Choroid plexus epithelial cell (primary cell): ENCODE measurements at regions not wholly inside any gene's neighbourhood (a gene's known extent, or its start where the extent isn't known, plus 50 kb on each side); places are given as distances from the start of the nearest gene placed in this dataset.

Experiments
- DNase-seq: peaks from one replicate; pipeline ENCODE4 v3.0.0-alpha.2; 2010; ENCODE audit warnings: low read depth
- H3K4me3 ChIP-seq: 2 replicates; pipeline ENCODE4 v1.5.1; 2011; ENCODE audit warnings: low read depth, mild to moderate bottlenecking, control low read depth, low read length, moderate library complexity
- TF ChIP-seq, protein P1 (sequence below): conservative IDR thresholded peaks from 2 replicates; pipeline ENCODE4 v1.5.1; 2011; ENCODE audit warnings: low read depth, mild to moderate bottlenecking, control low read depth, inconsistent platforms, low read length, moderate library complexity

DNA sequence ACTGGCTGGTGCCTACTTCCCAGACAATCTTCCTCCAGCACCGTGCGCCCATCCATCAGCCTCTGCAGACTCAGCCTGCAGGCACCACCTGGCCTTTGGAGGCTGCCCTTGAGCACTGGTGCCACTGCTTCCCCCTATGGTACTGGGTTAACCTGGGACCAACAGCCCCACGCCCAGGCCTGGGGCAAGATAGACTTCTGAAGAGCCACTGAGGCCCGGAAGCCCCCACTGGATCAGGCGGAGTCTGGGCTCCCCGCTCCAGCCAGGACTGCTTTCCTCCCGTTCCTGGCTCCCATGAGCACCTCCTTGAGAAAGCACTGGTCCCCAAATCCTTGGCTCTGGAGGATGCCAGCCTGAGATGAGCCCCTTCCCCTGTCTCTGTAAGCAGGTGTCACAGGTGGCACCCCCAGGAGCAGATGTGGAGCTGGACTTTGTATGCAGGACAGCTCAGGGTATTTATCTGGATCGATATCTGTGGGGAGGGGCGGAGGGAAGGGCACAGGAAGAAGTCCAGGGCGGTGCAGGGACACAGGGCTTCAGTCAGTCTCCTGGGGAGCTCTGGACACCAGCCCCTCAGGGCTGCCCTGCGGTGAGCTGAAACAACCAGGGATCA is 206.5 kb upstream of the PPP2R2D start:
- TF ChIP-seq, protein P1, sequence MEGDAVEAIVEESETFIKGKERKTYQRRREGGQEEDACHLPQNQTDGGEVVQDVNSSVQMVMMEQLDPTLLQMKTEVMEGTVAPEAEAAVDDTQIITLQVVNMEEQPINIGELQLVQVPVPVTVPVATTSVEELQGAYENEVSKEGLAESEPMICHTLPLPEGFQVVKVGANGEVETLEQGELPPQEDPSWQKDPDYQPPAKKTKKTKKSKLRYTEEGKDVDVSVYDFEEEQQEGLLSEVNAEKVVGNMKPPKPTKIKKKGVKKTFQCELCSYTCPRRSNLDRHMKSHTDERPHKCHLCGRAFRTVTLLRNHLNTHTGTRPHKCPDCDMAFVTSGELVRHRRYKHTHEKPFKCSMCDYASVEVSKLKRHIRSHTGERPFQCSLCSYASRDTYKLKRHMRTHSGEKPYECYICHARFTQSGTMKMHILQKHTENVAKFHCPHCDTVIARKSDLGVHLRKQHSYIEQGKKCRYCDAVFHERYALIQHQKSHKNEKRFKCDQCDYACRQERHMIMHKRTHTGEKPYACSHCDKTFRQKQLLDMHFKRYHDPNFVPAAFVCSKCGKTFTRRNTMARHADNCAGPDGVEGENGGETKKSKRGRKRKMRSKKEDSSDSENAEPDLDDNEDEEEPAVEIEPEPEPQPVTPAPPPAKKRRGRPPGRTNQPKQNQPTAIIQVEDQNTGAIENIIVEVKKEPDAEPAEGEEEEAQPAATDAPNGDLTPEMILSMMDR: no peak
- no peak overlapping the region for H3K4me3 ChIP-seq
- no peak for DNase-seq

DNA sequence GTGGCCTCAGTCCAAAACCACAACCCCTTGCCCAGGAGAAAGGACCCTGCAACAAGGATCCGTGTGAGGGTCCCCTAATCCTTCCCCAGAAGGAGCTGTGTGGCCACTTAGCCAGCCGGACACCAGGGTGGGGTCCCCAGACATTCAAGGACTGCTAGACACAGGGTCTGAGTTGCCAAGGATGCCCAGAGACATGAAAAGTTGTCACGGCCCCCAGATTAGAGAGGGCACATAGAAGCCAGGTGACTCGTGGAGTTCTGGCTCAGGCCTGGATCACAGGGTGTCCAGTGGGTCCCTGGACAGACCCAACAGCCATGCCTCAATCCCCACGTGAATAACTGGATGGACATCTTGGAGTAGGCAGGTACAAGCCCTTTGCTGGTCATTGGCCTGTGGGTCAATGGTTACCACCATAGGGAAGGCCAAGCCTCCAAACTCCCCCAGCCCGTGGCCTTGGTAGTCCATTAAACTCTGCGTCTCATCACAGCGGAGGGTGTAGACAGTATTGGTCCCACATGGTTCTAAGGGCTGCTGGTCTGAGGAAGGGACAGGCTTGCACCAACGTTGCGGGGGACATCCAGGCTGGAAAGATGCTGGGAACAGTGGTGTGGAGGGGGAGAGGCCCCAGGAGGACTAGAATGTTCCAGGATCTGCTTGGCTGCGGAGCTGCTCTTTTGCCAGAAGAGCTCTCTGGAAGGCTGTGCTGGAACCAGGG is 205.9 kb upstream of the PPP2R2D start:
- DNase-seq: no peak
- no peak overlapping the region for H3K4me3 ChIP-seq
- TF ChIP-seq, protein P1: no peak

DNA sequence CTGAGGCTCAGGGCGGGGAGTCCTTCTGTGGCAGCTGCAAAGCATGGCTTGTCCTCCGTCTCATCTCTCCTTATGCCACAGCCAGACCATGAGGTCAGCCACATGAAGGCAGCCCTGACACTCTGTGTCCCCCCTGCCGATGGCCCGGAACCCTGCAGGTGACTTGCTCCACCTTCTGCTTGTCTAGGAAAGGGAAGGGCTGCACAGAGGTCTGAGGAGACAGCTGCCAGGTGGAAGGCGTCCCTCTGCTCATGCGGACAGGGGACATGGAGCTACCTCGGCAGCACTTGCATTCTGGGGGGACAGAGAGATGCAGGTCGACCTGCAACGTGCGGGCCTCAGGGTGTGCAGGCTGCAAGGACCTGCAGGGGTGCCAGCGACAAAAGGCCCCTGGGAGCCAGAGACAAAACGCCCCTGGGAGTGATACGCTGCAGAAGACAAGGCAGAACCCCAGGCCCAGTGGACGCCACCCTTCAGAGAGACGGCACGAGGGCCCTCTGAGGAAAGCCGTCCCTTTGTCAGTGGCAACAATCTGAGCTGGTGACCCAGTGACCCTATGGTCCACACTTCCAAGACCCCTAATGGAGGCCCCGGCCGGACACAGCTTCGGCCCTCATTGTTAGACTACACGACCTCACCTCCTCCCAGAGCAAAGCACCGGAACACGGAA is 205.2 kb upstream of the PPP2R2D start:
- DNase-seq: no peak
- TF ChIP-seq, protein P1: no peak
- no peak overlapping the region for H3K4me3 ChIP-seq

DNA sequence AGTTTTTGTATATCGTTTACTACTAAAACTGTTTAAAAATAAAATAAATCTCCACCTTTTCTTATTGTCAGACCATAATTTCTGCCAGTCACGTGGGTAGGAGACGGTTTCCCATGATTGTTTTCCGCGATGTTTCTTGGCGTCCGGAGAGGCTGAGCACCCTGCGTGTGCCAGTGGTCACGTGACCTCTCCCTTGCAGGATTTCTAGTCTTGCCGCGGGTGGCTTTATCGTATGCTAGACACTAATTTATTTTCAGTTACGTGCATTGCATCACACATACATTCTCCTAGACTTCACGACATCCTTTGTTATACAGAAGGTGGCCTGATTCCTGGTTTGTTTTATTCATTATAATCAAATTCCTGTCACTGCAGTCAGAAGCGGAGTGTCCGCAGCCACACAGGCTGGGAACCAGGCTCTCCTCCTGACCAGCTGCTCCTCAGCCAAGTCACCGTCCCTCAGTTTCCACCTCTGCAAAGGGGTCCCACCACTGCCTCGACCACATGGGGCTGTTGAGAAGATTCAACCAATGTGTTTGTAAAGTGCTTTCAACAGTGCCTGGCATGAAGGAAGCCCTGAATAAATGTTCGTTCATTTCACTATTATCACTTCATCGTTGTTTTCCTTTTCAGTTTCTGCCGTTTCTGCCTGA is 203.2 kb upstream of the PPP2R2D start:
- DNase-seq: no peak
- H3K4me3 ChIP-seq: no peak overlapping the region
- TF ChIP-seq, protein P1: no peak

DNA sequence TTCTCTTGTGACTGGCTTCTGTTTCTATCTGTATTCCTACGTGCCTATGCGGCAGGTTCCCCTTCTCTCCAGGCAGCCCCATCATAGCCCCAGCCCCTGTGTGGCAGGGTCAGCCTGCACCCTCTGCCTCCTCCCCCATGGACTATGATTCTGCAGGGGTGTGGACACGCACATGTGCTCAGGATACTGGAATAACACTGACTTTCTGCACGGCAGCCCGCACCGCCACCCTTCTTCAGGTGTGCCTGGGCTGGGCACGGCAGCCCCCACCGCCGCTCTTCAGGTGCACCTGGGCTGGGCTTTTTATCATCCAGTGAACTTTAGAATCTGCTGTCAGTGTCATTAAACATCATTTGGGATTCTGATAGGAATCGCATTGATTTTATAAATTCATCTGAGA is 202.6 kb upstream of the PPP2R2D start:
- no peak for DNase-seq
- TF ChIP-seq, protein P1: no peak
- H3K4me3 ChIP-seq: no peak overlapping the region

DNA sequence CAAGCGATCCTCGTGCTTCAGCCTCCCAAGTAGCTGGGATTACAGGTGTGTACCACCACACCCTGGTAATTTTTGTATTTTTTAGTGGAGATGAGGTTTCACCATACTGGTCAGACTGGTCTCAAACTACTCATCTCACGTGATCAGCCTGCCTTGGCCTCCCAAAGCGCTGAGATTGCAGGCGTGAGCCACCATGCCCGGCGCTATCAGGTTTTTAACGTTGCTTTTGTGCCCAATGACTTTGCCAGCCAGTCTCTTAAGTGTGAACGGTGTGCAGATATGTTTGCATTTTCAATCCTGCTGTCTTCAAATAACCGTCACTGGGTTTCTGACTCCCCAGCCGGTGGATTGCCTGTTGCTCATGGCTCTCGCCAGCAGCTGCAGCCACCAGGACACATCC is 201.8 kb upstream of the PPP2R2D start:
- DNase-seq: no peak
- TF ChIP-seq, protein P1: no peak
- no peak overlapping the region for H3K4me3 ChIP-seq
